Lung (tissue), 11 donors: ENCODE measurements at regions not wholly inside any gene's neighbourhood (a gene's known extent, or its start where the extent isn't known, plus 50 kb on each side); places are given as distances from the start of the nearest gene placed in this dataset.
A peak's percentile ranks its signal among the peaks of the same experiment; 100 is the strongest.

ENCODE experiments used
- ATAC-seq: fragments of 200-7000 bp; cut with Tn5 transposase; one replicate; pipeline ENCODE4 v1.9.1; 2020; ENCODE audit warnings: moderate number of reproducible peaks; ENCODE audit not compliant: insufficient read depth, low FRiP score
- DNase-seq, 3 donors: peaks; one replicate each; pipeline ENCODE4 v3.0.0-alpha.2; 2013 to 2017
- H3K27ac ChIP-seq, 2 donors: one replicate each; pipeline ENCODE4 v1.5.1; 2013; ENCODE audit warnings: mild to moderate bottlenecking in 2 of 2, moderate library complexity in 2 of 2, control low read depth in 1 of 2, inconsistent platforms in 1 of 2, low read depth in 1 of 2, low read length in 1 of 2
- H3K27me3 ChIP-seq, 3 donors: one replicate each; pipeline ENCODE4 v1.5.1; 2013; ENCODE audit warnings: low read length in 2 of 3; ENCODE audit not compliant: control insufficient read depth in 3 of 3, insufficient read depth in 3 of 3
- H3K36me3 ChIP-seq, 4 donors: one replicate each; pipeline ENCODE4 v1.5.1; 2013; ENCODE audit warnings: low read length in 4 of 4, mild to moderate bottlenecking in 1 of 4, moderate library complexity in 1 of 4; ENCODE audit not compliant: control insufficient read depth in 4 of 4, insufficient read depth in 4 of 4
- H3K4me1 ChIP-seq, 5 donors: one replicate each; pipeline ENCODE4 v1.5.1; 2013; ENCODE audit warnings: low read length in 5 of 5, mild to moderate bottlenecking in 2 of 5, moderate library complexity in 1 of 5; ENCODE audit not compliant: control insufficient read depth in 5 of 5, insufficient read depth in 5 of 5
- H3K4me3 ChIP-seq: one replicate; pipeline ENCODE4 v1.5.1; 2013; ENCODE audit warnings: mild to moderate bottlenecking, control low read depth, moderate library complexity
- H3K9ac ChIP-seq, 2 donors: one replicate each; pipeline ENCODE4 v1.5.1; 2013; ENCODE audit warnings: low read length in 2 of 2, control low read depth in 1 of 2; ENCODE audit not compliant: insufficient read depth in 1 of 2
- H3K9me3 ChIP-seq, 4 donors: one replicate each; pipeline ENCODE4 v1.5.1; 2013; ENCODE audit warnings: low read length in 3 of 4, mild to moderate bottlenecking in 1 of 4, moderate library complexity in 1 of 4; ENCODE audit not compliant: control insufficient read depth in 4 of 4, insufficient read depth in 3 of 4
- WGBS, 2 donors: extraction: QIAGEN DNeasy Blood & Tissue Kit; methylation state at CpG; one replicate each; pipeline ENCODE4 v1.1.7; 2013; 5-methylcytosine and 5-hydroxymethylcytosine counted together
- TF ChIP-seq, protein P1 (sequence below): IDR thresholded peaks from 2 replicates; pipeline ENCODE4 v1.5.1; 2012; ENCODE audit warnings: mild to moderate bottlenecking; ENCODE audit errors: control extremely low read depth, extremely low read depth
- donor health status: control.
- donor health status: control.
- donor health status: Bipolar disorder and iron deficiency.
- donor health status: healthy.
- donor health status: DM: yes; HTN: yes; CAD: no.

DNA sequence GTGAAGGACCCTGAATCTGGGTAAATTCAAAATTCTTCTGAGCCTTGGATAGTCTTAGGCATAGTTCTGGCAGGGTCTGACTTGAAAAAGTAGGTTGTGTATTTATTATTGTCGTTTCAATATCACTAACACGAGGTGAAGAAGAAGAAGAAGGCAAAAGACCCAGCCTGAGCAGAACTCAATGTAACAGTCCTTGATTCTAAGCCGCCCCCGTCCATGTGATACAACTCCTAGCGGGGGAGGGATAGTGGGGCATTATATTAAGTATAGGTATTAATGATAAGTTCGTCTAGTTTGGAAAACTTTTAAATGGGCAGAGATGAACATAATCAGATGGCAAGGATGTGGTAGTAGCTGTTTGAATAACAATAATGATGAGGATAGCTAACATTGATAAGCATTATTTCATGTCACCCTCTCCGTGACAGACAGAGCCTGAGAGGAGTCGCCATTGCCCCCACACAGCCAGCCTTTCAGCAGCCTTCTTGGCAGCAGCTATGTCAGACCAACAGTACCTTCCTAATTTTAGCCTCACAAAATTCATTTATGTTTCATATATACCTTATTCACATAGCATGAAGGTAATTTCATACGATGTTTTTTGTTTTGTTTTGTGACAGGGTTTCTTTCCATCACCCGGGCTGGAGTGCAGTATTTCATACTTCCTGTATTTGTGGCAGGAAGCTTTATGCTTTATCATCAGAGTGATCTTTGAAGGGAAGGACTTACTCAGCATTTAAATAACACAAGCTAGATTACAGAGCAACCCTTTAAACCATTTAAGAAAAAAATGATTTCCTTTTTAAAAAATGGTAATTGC lies 64.4 kb upstream of the NPAS1 start:
- Histone ChIP-seq H3K4me1 (peaks cover 10 to 32% (median 20%) of the 10 kb centered on the region in 5 donors), H3K27me3 (no peaks in the 10 kb centered on the region), H3K36me3 (peaks cover 0 to 7% (median 2%) of the 10 kb centered on the region in 4 donors), H3K4me3 (no peak overlapping the region), H3K9me3 (peaks cover 0 to 2% (median 0%) of the 10 kb centered on the region in 4 donors), H3K27ac (peak overlapping the region; percentile 51 to 67), H3K9ac (no peak overlapping the region)
- ATAC-seq (peak; percentile 58), DNase-seq (no peak)
- 30 to 40% methylated on average over 10 of the region's 10 CpGs for WGBS, 2 donors
- TF ChIP-seq, protein P1, sequence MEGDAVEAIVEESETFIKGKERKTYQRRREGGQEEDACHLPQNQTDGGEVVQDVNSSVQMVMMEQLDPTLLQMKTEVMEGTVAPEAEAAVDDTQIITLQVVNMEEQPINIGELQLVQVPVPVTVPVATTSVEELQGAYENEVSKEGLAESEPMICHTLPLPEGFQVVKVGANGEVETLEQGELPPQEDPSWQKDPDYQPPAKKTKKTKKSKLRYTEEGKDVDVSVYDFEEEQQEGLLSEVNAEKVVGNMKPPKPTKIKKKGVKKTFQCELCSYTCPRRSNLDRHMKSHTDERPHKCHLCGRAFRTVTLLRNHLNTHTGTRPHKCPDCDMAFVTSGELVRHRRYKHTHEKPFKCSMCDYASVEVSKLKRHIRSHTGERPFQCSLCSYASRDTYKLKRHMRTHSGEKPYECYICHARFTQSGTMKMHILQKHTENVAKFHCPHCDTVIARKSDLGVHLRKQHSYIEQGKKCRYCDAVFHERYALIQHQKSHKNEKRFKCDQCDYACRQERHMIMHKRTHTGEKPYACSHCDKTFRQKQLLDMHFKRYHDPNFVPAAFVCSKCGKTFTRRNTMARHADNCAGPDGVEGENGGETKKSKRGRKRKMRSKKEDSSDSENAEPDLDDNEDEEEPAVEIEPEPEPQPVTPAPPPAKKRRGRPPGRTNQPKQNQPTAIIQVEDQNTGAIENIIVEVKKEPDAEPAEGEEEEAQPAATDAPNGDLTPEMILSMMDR, result no peak

DNA sequence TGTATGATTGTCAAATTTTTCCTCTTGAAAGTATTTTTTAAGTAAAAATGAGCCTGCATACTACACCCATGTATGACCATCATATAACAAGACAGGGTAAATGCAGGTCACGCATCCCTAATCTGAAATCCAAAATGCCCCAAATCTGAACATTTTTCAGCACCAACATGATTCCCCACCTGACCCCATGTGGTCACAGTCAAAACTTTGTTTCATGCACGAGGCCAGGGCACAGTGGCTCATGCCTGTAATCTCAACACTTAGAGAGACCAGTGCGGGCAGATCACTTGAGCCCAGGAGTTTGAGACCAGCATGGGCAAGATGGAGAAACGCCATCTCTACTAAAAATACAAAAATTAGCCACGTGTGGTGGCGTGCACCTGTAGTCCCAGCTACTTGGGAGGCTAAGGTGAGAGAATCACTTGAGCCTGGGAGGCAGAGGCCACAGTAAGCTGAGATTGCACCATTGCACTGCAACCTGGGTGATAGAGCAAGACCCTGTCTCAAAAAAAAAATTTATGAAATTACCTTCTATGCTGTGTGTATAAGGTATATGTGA lies 63.7 kb upstream of the NPAS1 start:
- Histone ChIP-seq H3K27me3 (no peaks in the 10 kb centered on the region), H3K4me3 (no peak overlapping the region), H3K4me1 (peaks cover 8 to 27% (median 13%) of the 10 kb centered on the region in 5 donors), H3K9ac (no peak overlapping the region), H3K27ac (no peak overlapping the region), H3K36me3 (peaks cover 0 to 6% (median 2%) of the 10 kb centered on the region in 4 donors), H3K9me3 (peaks cover 0 to 2% (median 0%) of the 10 kb centered on the region in 4 donors)
- DNase-seq (no peak), ATAC-seq (no peak)
- WGBS, 2 donors, result 69 to 83% methylated on average over 6 of the region's 6 CpGs
- TF ChIP-seq, protein P1, result no peak

DNA sequence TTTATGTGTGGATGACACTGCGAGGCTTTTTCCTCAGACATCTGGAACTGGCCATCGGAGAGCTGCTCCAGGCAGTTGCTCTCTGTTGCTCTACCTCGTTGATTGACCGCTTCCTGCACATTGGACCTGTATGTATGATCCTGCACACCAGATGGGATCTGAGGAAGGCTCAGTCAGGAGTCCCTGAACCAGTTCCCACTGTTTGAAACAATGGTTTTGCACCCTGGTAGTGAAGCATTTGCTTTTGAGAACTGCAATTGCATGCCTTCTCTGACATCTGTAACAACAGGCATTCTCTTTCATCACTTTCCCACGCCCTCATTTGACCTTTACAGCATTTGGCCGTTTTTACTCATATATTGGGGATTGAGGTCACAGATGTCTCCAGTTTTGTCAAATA lies 61.1 kb upstream of the NPAS1 start:
- H3K4me1 ChIP-seq, result peaks cover 0 to 16% (median 9%) of the 10 kb centered on the region in 5 donors
- ATAC-seq (no peak), DNase-seq (no peak)
- H3K9ac ChIP-seq, result no peak overlapping the region
- TF ChIP-seq, protein P1, result no peak
- no peak overlapping the region for H3K4me3 ChIP-seq
- peaks cover 0 to 2% (median 0%) of the 10 kb centered on the region in 4 donors for H3K9me3 ChIP-seq
- peaks cover 0 to 3% (median 2%) of the 10 kb centered on the region in 4 donors for H3K36me3 ChIP-seq
- H3K27me3 ChIP-seq, result no peaks in the 10 kb centered on the region
- 72 to 78% methylated on average over 6 of the region's 6 CpGs for WGBS, 2 donors
- H3K27ac ChIP-seq, result no peak overlapping the region
